ENCODE measurements at regions not wholly inside any gene's neighbourhood (a gene's known extent, or its start where the extent isn't known, plus 50 kb on each side); places are given as distances from the start of the nearest gene placed in this dataset.

GRCh38 chrX:110408949-110409588 lies 50.4 kb downstream of the RTL9 start:
- DNase-seq (ENCODE audit: low spot score) = no peak

GRCh38 chrX:110409925-110410324 lies 51.3 kb downstream of the RTL9 start:
- DNase-seq (ENCODE audit: low spot score) = peak; percentile 32

GRCh38 chrX:110410603-110411002 lies 52.0 kb downstream of the RTL9 start:
- no peak for DNase-seq (ENCODE audit: low spot score)

GRCh38 chrX:110412971-110413726 lies 54.5 kb downstream of the RTL9 start:
- DNase-seq (ENCODE audit: low spot score) = no peak

- DNase-seq (ENCODE audit: low spot score) = no peak
Measured at GRCh38 chrX:110413727-110414124, 55.1 kb downstream of the RTL9 start.

- DNase-seq (ENCODE audit: low spot score) = no peak
Measured at GRCh38 chrX:110414273-110414672, 55.6 kb downstream of the RTL9 start.

- DNase-seq (ENCODE audit: low spot score) = no peak
Measured at GRCh38 chrX:110414679-110415439, 56.2 kb downstream of the RTL9 start.

GRCh38 chrX:110415440-110416170 lies 57.0 kb downstream of the RTL9 start:
- no peak for DNase-seq (ENCODE audit: low spot score)

GRCh38 chrX:110417128-110417527 lies 58.5 kb downstream of the RTL9 start:
- no peak for DNase-seq (ENCODE audit: low spot score)

GRCh38 chrX:110418316-110419235 lies 59.9 kb downstream of the RTL9 start:
- no peak for DNase-seq (ENCODE audit: low spot score)

GRCh38 chrX:110419512-110419911 lies 60.9 kb downstream of the RTL9 start:
- DNase-seq (ENCODE audit: low spot score) = no peak

- no peak for DNase-seq (ENCODE audit: low spot score)
Measured at GRCh38 chrX:110420771-110421499, 62.3 kb downstream of the RTL9 start.

- DNase-seq (ENCODE audit: low spot score) = no peak
Measured at GRCh38 chrX:110421500-110422455, 63.1 kb downstream of the RTL9 start.

- DNase-seq (ENCODE audit: low spot score) = no peak
Measured at GRCh38 chrX:110425222-110426154, 66.8 kb downstream of the RTL9 start.

- DNase-seq (ENCODE audit: low spot score) = no peak
Measured at GRCh38 chrX:110426155-110426504, 67.5 kb downstream of the RTL9 start.

GRCh38 chrX:110427076-110427475 lies 68.4 kb downstream of the RTL9 start:
- DNase-seq (ENCODE audit: low spot score) = no peak

- no peak for DNase-seq (ENCODE audit: low spot score)
Measured at GRCh38 chrX:110428144-110428543, 69.5 kb downstream of the RTL9 start.
